HTR-8/SVneo (cell line): ENCODE measurements at regions not wholly inside any gene's neighbourhood (a gene's known extent, or its start where the extent isn't known, plus 50 kb on each side); places are given as distances from the start of the nearest gene placed in this dataset.
A peak's percentile ranks its signal among the peaks of the same experiment; 100 is the strongest.

Source experiments
- DNase-seq: peaks from one replicate; pipeline ENCODE4 v3.0.0; 2011; ENCODE audit warnings: low spot score, mixed read lengths; ENCODE audit not compliant: insufficient read length
- FAIRE-seq: peaks from 2 replicates; lab custom pipeline; 2011; peaks lifted over from hg19 to GRCh38; lab: Jason Lieb, UNC

DNA sequence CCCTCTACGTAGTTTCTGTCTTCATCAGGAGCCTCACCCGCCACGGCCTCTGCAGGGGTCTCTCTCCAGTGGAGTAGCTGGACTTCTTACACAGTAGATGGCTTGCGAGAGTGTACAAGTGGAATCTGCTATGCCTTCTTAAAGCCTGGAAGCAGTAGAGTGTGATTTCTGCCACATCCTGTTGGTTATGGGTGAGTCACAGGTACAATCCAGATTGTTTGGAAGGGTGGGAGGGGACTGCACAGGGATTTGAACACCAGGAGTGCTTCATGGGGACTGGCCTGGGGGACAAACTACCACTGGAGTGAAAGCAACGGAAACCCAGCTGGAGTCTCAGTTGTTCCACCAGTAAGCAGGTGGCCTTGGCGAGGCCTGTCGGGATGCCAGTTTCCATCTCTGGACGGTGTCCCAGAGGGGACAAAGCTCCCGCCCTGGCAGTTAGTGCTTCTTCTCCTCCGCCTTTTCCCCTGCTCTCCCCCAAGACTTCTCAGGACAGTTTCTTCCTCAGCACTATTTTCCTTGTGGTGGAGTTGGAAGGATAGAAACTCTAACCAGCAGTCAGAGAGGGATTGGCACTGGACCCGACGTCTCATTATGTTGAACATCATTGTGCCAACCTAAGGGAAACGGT is 85.0 kb upstream of the RCN1 start:
- FAIRE-seq (no peak), DNase-seq (peak; percentile 22)

DNA sequence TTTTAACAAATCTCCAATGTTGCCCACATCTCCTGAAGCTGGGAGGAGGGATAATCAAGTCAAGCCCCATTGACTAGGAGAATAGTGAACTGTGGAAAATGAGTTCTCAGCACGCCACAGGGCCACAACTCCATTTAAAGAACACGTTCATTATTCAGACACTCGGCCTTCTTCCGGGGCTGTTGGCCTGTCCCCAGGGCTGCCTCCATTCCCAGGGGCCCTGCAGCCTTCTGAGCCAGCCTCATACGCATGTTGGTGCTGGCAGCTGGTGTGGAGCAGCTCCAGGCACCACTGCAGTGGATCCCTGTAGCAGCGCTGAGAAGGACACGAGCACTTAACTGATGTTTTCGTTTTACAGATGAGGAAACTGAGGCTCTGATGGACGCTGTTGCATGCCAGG is 87.5 kb upstream of the RCN1 start:
- FAIRE-seq (no peak), DNase-seq (no peak)

DNA sequence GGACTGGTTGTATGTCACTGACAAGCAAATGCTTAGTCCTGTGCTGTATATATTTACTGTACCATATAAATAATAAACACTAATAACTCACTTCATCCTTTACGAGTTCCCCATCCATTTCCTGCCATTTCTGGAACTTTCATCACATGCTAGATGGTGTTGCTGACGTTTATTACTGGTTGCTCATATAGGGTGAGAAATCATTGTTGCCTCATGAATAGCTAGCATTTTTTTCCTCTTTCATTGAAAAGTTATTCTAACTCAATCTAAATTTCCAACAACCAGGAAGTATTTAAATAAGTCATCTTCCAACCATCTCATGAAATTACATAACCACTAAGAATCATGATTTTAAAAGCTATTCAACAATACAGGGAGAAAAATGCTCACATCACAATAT is 88.6 kb upstream of the RCN1 start:
- no peak for DNase-seq

DNA sequence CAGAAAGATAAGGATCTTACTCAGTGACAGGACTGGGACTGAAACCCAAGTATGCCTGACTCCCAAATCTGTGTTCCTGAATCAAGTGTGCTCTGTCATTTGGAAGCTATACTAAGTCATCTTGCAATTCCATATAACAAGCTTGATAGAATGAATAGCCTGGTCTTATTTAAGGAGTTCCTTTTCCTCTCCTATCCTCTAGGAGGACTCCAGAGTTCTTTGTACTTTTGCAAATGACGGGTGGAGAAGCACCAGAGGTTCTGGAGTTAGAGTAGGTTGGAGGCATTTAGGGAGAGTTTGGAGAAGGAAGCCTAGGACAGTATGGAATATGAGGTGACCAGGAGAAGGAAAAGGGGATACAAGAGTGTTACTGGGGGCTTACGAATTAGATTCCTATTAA is 92.9 kb upstream of the RCN1 start:
- FAIRE-seq (no peak), DNase-seq (no peak)

More for the DNA sequence above, 88.6 kb upstream of the RCN1 start:
- no peak for FAIRE-seq

DNA sequence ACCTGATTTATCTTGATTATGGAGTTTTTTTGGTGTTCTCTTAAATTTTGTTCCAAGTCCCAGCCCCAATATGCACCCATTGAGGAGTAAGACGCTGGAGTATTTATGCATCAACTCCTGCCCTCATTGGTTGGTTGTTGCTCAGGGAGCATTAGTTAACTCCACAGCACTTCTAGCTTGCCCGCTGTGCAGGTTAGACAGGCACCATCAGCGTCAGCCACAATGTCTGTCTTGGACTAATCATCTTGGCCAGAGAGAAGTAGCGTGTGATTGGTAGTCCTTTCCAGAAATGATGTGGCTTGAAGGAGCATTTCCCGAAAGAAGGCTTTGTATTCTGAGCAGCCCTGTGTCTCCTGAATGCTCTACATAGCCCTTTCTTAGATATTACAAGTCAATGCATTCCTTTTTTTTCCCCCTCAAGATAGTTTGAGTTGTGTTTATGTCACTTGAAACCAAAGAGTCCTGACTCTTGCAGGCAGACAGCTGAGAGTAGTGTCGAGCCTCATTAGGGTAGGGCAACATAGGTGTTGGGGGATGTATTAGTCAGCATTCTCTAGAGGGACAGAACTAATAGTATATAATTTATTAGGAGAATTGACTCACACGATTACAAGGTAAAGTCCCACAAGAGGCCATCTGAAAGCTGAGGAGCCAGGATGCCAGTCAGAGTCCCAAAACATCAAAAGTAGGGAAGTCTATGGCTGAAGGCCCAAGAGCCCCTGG is 94.6 kb upstream of the RCN1 start:
- no peak for FAIRE-seq
- DNase-seq, result no peak

DNA sequence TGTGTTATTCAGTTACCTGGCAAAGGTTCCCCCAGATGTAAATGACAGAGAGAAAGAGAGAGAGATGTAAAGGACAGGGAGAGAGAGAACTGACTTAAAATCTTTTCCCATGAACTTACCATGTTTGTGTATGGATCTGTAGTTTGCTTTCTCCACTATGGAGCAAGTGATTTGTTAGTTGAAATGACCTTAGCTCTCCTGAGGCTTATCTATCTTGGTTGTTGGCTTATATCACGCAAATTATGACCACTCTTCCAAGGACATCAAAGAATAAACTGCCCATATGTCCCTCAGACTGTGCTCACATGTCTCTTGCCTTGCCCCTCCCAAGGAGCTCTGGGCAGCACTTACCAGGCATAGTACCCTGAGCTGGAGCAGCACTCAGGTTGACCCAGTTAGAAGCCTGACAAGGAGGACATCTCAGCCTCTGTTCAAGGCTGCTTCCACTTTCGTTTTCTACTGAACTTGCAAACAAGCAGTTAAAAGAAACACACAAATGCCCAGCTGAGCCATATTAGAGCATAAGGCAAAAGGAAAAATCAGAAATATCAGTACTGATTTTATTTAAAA is 95.3 kb upstream of the RCN1 start:
- no peak for FAIRE-seq
- peak; percentile 17 for DNase-seq

DNA sequence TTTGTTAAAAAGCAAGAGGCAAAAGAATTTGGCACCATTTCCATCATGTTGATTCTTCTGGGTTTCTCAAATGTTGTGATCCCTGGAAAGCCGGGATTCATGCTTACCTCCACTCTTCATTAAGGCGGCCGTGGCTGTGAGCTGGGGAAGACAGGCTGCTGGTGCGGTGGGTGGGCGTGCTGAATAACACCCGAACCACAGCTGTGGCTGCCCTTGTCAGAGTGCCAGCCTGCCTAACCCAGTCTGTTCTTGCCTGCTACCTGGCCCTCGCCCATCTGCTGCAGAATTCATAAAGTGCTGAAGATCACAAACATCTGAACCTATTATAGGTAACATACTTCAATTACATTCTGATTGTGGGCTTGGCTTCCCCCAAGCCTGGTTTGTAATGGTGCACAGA is 95.8 kb upstream of the RCN1 start:
- no peak for FAIRE-seq
- DNase-seq, result no peak

DNA sequence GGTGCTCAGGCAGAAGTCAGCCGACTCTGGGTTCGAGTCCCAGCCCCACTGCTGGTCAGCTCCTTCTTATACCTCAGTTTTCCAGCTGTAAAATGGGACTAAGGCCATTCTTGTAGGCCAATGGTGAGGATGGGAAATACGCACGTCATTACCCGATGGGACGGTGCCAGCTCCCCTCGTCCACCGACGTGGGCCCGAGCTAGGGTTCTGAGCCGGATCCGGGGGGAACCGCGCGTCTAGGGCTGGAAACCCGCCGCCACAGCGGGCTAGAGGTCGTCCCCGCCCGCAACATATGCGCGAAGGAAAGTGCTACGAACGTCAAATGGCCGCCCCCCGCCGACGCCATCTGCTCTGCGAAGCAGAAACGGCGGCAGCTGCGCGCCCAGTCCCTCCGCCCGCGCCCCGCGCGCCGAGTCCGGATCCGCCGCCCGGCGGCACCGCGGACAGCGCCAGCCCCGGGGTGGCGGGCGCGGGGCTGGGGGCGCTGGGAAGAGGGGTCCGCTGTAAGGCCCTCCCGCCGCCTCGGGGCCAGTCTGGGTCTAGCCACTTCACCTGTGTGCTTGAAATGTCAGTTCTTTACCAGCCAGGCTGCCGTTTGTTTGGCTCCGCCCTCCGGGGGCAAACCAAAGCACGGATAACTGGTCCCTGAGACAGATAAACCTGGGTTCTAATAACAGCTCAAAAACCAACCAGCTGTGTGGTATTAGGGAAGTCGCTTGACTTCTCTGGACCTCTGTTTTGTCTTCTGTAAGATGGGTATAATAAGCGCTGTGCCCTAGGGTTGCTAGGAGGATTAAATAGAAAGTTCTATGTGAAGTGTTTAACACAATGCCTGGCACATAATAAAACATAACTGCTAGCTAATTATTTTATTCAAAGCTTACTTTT is 103.5 kb upstream of the RCN1 start:
- no peak for DNase-seq

DNA sequence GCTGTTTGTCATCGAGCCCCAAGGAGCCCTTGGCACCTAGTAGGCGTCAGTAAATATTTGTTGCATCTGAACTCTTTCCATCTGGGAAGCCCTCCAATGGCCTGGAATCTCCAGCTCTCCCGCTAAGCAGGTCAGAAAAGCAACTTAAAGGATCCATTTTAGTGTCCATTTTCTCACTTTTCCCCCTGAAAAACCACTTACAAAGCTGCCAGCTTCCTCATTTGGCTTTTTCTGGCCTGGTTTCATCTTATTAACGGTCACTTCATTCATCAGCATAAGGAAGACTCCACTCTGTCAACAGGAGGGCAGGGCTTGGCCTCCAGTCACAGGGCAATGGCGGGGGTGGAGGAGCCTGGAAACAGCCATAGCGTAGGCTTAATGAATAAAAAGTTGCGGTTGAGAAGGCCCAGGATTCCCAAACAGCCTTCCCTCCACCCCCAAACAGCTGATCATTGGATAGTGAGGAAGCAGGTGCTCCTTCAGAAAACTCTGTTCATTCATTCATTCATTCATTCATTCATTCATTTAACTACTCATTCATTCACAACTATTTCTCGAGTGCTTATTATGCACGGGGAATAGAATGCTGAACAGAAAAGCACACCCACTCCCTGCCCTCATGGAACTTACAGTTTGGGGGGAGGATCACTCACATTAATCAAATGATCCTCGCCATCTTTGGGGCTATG is 104.5 kb upstream of the RCN1 start:
- FAIRE-seq (no peak), DNase-seq (no peak)

More for the DNA sequence above, 103.5 kb upstream of the RCN1 start:
- no peak for FAIRE-seq

DNA sequence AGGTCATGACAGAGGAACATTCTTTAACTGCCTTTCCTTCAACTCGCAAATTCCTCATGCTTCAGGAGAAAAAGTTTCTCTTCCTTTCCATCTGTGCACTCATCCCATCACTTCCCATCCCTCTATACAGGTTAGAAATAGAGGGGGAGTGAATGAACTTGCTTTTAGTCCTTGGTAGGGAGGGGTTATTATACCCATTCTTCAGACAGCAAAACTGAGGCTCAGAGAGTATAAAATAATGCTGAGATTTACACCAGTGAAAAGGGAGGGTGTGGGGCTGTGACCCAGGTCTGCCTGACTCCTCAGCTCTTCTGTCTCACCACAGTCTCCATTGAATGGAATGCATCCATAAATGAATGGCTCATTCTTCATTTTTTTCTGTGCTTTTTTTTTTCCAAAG is 109.4 kb upstream of the RCN1 start:
- FAIRE-seq (no peak), DNase-seq (no peak)

DNA sequence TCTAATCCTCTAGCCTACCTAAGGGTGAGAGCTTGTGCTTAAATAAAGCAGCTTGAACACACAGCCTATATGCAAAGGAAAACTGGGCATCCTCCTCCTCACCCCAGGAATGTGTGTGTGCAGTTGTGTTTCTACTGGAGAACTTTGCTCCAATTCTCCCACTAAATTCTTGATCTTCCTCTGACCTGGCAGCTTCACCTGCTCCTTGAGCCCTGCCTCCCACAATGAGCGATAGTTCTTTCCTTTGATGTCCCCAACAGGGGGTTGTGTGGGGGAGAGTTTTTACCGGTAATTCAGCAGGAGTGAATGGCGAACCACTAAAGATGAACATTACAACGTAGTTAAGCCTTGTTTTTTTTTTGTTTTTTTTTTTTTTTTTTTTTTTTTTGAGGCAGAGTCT is 113.5 kb upstream of the RCN1 start:
- DNase-seq (no peak), FAIRE-seq (no peak)

DNA sequence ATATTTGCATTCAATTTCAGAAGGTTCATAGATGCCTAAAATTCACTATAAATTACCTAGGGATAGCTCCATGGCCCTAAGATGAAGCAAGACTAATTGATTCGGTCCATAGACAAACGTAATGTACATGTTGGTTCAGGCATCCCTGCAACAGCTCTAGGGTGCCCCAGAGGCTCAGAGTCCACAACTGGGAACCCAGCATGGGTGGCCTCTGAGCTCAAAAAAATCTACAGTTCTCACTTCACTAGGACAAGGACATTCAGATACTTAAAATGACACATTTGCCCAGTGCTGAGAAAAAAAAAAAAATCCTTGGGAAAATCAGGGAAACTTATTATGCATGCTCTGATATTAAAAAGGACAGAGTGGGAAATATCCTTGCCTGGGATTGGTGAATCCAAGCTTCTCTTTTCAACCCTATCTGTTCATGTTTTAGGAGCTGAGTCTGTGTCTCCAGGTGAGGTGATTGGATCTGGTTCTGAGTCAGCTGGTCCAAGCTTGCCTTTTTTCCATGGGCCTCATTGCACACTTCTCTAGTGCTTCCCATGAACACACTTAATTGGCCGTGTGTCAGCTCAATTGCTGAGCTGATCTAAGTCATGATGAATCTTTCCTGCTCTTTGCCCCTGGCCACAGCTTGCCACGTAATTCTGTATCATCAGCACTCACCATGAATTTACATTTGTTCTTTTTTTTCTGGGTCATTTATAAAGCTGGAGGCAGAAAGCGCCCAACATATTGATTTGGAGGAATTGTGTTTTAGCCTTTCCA is 116.3 kb upstream of the RCN1 start:
- FAIRE-seq, result no peak
- peak; percentile 14 for DNase-seq

DNA sequence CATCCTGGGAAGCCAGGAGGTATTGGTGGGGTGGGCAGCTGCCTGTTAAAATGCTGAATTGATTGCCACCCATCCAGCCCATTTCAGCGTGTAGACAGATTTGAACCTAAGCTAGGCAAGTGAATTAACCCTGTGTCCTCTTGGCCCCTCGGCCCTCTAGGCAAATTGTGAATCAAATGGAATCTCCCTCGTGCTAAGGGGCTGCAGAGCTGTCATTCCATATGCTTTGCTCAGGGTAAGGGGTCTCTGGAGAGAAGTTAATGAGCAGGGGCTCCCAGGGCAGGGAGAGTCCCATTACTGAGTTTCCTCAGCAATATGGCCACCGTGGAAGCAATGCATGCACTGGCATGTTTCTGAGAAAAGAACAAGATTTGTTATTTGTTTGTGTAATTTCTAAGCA is 117.7 kb upstream of the RCN1 start:
- no peak for DNase-seq
- FAIRE-seq, result no peak

DNA sequence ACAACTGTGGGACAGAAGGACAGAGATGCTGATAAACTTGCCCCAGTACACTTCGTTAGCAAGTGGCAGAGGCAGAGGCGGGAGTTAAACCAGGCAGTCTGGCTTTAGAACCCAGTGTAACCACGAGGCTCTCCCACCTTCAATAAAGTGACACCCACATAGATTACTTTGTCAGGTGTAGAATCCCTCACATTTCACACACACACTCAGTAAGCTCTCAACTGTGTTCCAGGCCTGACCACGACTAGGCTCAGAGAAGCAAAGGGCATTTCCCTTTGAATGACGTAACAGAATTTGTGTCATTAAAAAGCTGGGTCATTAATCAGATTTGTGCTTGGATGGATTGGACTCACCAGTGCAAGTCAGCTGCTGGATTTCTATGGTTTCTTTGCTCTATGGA is 118.3 kb upstream of the RCN1 start:
- FAIRE-seq, result no peak

DNA sequence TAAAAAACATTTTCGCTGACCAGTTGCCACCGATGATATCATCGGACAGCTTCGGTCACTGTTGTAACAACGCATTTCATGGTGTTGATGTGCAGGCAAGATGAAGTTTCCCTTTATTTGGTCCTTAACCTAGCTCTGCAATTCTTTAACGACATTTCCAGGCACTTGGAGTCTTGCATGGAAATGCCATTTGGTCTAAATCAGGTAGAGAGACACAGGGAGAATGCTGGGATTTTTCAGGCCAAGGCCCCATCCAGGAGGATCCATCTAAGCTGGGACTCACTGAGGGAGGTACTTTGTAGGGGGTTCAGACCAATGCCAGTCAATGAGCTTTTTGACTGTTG is 121.5 kb upstream of the RCN1 start:
- DNase-seq (no peak), FAIRE-seq (peak; percentile 79)

More for the DNA sequence above, 118.3 kb upstream of the RCN1 start:
- DNase-seq, result no peak

DNA sequence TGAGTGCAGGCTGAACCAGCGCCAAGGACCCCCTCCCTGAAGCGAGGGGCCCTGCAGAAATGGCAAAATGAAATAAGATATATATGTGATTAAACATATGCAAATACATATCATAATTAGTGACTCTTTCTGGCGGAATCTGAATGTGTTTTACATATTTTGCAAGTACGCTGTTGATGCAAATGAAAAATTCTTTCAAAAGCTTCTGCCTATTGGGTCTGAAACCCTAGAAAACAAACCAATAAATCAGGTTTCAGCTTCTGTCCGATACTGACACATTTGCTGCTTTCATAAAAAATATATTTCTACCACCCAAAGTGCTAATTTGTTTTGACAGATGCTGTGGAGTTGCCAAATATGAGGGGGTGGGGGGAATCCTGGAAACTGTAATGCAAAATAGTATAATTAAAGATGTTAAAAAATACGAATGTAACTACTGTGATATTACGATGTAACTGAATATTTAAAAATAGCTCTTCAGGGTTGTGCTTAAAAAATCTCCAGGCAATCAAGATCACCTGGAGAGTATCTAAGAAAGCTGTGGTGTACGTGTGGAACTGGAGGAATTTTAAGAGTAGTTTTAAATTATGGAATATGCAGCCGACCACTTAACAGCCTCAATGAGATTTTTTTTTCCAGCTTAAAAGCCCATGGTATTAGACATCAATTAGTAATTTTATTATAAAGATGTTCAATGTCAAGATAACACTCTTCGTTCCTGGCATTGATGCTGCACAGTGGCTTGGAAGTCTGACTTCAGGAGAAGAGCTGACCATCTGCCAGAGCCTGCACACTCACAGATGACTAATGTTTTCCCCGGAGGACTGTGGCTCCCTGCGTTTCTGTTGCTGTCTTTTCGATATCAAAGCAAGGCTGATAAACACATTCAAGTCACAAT is 122.2 kb upstream of the RCN1 start:
- DNase-seq (peak; percentile 35), FAIRE-seq (no peak)

DNA sequence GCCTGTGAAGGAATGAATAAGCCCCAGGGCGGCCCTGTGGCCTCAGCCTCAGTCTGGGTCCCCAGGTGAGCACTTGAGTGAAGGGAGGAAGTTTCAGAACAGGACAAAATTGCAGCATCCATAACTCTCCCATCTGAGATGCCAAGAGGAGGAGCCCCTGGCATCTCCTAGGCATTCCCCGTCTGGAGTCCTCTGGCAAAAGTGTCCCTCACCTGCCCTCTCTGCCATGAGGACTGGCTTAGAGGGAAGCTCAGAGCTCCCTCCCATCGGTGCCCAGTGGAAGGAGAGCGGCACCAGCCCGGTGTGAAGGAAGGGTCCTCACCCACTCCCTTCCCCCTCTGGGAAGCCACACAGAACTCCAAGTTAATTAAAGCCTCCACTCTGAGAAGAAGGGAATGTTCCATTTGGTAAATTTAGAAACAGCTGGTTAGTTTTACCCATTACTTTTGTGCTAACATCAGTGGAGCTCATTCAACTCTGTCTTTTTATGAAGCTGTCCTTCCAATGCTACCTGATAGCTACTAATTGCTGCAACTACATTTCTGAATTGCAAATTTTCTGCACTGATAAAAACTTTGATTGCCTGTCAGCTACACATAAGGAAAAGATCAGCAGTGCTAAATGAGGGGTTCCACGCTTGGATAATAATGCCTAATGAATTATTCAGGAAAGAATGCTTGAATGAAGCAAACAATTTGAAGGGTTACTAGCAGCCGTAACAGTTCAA is 123.3 kb upstream of the RCN1 start:
- FAIRE-seq (no peak), DNase-seq (no peak)

DNA sequence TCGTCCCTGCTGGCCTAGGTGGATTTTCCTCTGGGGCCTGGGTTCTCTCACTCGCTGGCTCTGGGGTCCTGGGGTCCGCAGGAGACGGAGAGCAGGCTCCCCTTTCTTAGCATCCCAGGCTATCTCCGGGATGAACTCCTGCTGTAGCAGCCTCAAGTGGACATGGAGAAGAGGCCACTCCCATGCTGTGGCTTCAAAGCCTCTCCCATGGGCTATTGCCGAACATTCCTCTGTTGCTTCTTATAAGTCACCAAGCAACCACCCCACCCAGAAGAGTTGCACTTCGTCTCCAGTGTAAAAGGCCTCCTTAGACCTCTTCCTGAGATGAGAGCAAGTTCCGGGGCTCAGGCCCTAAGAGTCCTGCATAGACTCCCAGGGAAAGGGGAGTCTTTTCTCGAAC is 124.0 kb upstream of the RCN1 start:
- no peak for FAIRE-seq
- DNase-seq, result no peak
